GM13977 (cell line): ENCODE measurements at regions not wholly inside any gene's neighbourhood (a gene's known extent, or its start where the extent isn't known, plus 50 kb on each side); places are given as distances from the start of the nearest gene placed in this dataset.

Experiments
- DNase-seq: peaks from one replicate; pipeline ENCODE4 v3.0.0; 2012; ENCODE audit warnings: low spot score
- in situ Hi-C: fragments of 300-500 bp; cut with MboI; formaldehyde crosslinking; loops from one replicate; pipeline ENCODE4 v1.12.0; 2022; ENCODE audit warnings: low sequenced_read_pairs, low pct_unique_long_range_greater_than_20kb, mixed read lengths, inconsistent platforms; ENCODE audit not compliant: unreplicated experiment
- TF ChIP-seq, protein P1 (sequence below): IDR thresholded peaks from 2 replicates; pipeline ENCODE4 v1.5.1; 2012; ENCODE audit warnings: mild to moderate bottlenecking, control low read depth; ENCODE audit not compliant: insufficient read depth; ENCODE audit errors: extremely low read depth, missing control alignments

DNA sequence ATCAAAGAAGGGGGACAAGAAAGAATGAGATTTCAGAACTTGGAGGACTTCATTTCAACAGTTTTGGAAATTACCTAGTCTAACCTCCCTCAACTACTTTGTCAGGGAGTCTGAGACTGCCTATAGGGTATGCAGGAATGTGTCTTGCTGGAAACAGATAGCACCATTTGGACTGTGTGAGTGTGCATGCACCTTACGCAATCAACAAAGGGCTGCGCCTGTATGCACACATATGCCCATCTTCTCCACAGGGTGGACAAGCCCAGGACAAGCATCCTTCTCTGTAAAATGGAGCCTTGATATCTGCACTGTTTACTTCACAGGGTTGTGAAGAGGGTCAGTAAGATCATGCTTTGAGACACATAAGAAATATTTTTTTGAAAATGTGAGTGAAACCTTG, 305.7 kb upstream of the ASIC2 start:
- DNase-seq: no peak
- in situ Hi-C loops: no loop called here
- TF ChIP-seq, protein P1, sequence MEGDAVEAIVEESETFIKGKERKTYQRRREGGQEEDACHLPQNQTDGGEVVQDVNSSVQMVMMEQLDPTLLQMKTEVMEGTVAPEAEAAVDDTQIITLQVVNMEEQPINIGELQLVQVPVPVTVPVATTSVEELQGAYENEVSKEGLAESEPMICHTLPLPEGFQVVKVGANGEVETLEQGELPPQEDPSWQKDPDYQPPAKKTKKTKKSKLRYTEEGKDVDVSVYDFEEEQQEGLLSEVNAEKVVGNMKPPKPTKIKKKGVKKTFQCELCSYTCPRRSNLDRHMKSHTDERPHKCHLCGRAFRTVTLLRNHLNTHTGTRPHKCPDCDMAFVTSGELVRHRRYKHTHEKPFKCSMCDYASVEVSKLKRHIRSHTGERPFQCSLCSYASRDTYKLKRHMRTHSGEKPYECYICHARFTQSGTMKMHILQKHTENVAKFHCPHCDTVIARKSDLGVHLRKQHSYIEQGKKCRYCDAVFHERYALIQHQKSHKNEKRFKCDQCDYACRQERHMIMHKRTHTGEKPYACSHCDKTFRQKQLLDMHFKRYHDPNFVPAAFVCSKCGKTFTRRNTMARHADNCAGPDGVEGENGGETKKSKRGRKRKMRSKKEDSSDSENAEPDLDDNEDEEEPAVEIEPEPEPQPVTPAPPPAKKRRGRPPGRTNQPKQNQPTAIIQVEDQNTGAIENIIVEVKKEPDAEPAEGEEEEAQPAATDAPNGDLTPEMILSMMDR: no peak

DNA sequence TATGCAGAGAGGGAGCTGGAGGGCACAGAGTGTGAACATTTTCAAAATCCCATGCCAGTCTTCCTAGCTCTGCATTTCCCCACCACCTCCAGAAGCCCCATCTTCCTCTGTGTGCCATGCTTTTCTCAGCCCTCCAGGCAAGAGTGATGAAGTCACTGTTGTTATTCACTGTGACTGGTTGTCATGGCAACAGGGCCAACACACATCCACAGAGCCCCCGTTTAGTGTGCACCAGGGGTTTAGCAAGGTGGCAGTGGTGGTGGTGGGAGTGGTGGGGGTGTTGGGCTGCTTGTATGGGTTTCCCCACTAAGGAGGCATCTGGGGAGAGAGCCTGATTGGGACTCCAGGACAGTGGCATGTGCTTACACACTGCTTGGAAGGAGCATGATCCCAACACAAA, 309.9 kb upstream of the ASIC2 start:
- TF ChIP-seq, protein P1: no peak
- in situ Hi-C loops: no loop called here
- no peak for DNase-seq

DNA sequence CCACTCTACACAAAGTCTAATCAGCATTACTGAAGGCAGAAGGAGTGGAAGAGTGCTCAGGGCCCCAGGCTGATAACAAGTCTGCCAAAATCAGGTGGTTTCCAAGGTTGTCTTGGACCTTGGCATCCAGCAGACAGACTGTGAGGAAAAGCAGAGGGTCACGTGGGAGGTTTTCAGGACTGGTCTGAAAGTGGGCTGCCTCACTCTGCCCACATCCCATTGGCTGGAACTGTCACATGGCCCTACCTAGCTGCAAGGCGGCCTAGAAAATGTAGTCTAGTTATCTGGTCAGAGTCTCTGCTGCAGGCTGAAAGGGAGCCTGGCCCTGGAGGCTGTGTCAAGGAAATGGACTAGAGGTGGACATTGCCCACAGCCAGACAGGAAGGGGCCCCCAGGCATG, 310.7 kb upstream of the ASIC2 start:
- DNase-seq: no peak
- in situ Hi-C loops: no loop called here
- TF ChIP-seq, protein P1: no peak

DNA sequence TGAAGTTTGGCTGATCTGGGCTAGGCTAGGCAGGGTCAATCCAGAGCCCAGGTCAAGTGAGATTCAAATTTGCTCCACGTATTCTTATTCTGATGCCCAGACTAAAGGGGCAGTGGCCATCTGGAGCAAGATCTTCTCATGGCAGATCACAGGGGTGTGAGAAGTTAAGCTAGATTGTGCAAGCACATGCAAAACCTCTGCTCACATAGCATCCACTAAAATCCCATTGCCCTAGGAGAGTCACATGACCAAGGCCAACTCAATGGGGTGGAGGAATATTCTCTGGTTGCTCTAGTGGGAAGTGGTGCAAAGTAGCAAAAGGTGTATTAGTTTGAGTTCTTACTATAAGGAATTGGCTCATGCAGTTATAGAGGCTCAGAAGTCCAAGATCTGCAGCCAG, 318.4 kb upstream of the ASIC2 start:
- no peak for DNase-seq
- in situ Hi-C loops: no loop called here
- TF ChIP-seq, protein P1: no peak

DNA sequence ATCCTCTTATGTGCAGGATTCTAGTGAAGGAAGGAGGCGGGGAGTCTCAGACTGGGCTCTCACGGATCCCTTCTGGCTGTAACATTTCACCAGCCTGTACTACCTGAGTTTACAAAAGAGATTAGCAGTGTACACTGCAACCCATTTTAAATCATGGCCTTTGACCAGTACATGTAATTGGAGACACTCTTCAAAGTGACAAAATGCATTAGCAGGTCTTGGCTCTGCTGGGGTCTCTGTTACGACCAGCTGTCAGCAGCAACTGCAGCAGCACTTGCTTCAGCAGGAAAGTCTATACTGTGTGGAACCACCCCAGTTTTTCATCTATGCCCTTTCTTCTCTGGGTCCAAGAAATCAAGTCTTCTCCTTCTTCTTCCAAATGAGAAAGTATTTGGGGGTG, 322.8 kb upstream of the ASIC2 start:
- TF ChIP-seq, protein P1: no peak
- in situ Hi-C loops: no loop called here

DNA sequence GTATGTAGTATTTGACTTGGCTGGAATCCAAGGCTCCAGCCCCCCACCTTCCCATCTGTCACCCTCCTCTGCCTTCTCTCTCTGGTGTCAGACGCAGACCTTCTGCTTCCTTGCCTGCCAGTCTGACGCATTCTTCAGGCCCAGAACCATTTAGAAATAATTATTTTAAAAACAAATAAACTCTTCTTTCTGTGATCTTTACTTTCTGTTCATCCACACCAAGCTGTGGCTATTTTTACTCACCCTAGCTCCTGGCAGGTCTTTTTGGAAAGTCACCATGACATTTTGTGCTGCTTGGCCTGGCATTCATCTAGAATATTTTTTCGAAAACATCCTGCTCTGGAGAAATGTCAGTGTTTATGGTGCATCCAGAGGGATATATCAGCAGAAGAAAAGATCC, 330.7 kb upstream of the ASIC2 start:
- no peak for DNase-seq
- in situ Hi-C loops: no loop called here
- TF ChIP-seq, protein P1: no peak

More for the DNA sequence above, 322.8 kb upstream of the ASIC2 start:
- no peak for DNase-seq
